GM21825 (cell line): ENCODE measurements at regions not wholly inside any gene's neighbourhood (a gene's known extent, or its start where the extent isn't known, plus 50 kb on each side); places are given as distances from the start of the nearest gene placed in this dataset.
"Not testable (repeated sequence)": the region's sequence is repeated elsewhere in the genome, so short reads cannot be mapped to it uniquely, and the experiment has no call there.

ENCODE experiments used
- ATAC-seq: cut with Tn5 transposase; IDR thresholded peaks from one replicate; pipeline ENCODE4 v1.9.1; 2021; ENCODE audit warnings: mild to moderate bottlenecking, moderate library complexity; ENCODE audit not compliant: unreplicated experiment

GRCh38 chr9:102740578-102740977, 254.6 kb upstream of the CYLC2 start:
- no peak for ATAC-seq

- ATAC-seq, result no peak
Observed at GRCh38 chr9:102728946-102729345, 266.2 kb upstream of the CYLC2 start.

- ATAC-seq, result no peak
Observed at GRCh38 chr9:102714184-102714583, 280.9 kb upstream of the CYLC2 start.

GRCh38 chr9:102712910-102713309, 282.2 kb upstream of the CYLC2 start:
- ATAC-seq, result not testable (repeated sequence)

- no peak for ATAC-seq
Observed at GRCh38 chr9:102700936-102701335, 294.2 kb upstream of the CYLC2 start.

- no peak for ATAC-seq
Observed at GRCh38 chr9:102669220-102669619, 325.9 kb upstream of the CYLC2 start.

- no peak for ATAC-seq
Observed at GRCh38 chr9:102652471-102652870, 342.7 kb upstream of the CYLC2 start.

- ATAC-seq, result no peak
Observed at GRCh38 chr9:102650896-102651295, 344.2 kb upstream of the CYLC2 start.

GRCh38 chr9:102642651-102643050, 352.5 kb upstream of the CYLC2 start:
- ATAC-seq, result no peak

- no peak for ATAC-seq
Observed at GRCh38 chr9:102631559-102631958, 363.6 kb upstream of the CYLC2 start.

- ATAC-seq, result no peak
Observed at GRCh38 chr9:102609461-102609860, 385.7 kb upstream of the CYLC2 start.

- not testable (repeated sequence) for ATAC-seq
Observed at GRCh38 chr9:102603198-102604195, 391.6 kb upstream of the CYLC2 start.

GRCh38 chr9:102594241-102594640, 400.9 kb upstream of the CYLC2 start:
- ATAC-seq, result no peak

- ATAC-seq, result no peak
Observed at GRCh38 chr9:102587281-102587680, 407.9 kb upstream of the CYLC2 start.

GRCh38 chr9:102569436-102569835, 425.7 kb upstream of the CYLC2 start:
- no peak for ATAC-seq

GRCh38 chr9:102551346-102551745, 443.8 kb upstream of the CYLC2 start:
- no peak for ATAC-seq

- ATAC-seq, result no peak
Observed at GRCh38 chr9:102550886-102551285, 444.2 kb upstream of the CYLC2 start.

- ATAC-seq, result no peak
Observed at GRCh38 chr9:102550266-102550665, 444.9 kb upstream of the CYLC2 start.

GRCh38 chr9:102534031-102534430, 461.1 kb upstream of the CYLC2 start:
- ATAC-seq, result no peak

GRCh38 chr9:102521097-102521755, 473.9 kb upstream of the CYLC2 start:
- no peak for ATAC-seq

- no peak for ATAC-seq
Observed at GRCh38 chr9:102519423-102519822, 475.7 kb upstream of the CYLC2 start.

- no peak for ATAC-seq
Observed at GRCh38 chr9:102518324-102518723, 476.8 kb upstream of the CYLC2 start.
